ENCODE measurements at regions not wholly inside any gene's neighbourhood (a gene's known extent, or its start where the extent isn't known, plus 50 kb on each side); places are given as distances from the start of the nearest gene placed in this dataset.

DNA sequence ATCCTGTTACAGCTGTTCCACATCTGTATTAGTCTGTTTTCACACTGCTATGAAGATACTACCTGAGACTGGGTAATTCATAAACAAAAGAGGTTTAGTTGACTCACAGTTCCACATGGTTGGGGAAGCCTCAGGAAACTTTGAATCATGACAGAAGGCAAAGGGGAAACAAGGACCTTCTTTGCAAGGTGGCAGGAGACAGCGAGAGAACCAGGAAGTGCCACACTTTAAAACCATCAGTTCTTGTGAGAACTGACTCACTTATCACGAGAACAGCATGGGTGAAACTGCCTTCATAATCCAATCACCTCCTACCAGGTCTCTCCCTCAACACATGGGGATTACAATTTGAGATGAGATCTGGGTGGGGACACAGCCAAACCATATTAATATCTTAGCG is 110.3 kb upstream of the TRABD2B start:
- no peaks in the 10 kb centered on the region for H3K36me3 ChIP-seq (ENCODE audit: control insufficient read depth, insufficient read depth, low read length)
- H3K9me3 ChIP-seq (ENCODE audit: control insufficient read depth, insufficient read depth, low read length): no peaks in the 10 kb centered on the region
- no peak overlapping the region for H3K27ac ChIP-seq (ENCODE audit: low read depth, low read length)
- H3K27me3 ChIP-seq (ENCODE audit: control insufficient read depth, insufficient read depth, low read length): no peaks in the 10 kb centered on the region
- no peak overlapping the region for H3K9ac ChIP-seq (ENCODE audit: low read depth, low read length)
- peaks cover 12% of the 10 kb centered on the region for H3K4me1 ChIP-seq (ENCODE audit: control insufficient read depth, insufficient read depth, low read length)
- no peak overlapping the region for H3K4me3 ChIP-seq (ENCODE audit: low read depth, low read length)

DNA sequence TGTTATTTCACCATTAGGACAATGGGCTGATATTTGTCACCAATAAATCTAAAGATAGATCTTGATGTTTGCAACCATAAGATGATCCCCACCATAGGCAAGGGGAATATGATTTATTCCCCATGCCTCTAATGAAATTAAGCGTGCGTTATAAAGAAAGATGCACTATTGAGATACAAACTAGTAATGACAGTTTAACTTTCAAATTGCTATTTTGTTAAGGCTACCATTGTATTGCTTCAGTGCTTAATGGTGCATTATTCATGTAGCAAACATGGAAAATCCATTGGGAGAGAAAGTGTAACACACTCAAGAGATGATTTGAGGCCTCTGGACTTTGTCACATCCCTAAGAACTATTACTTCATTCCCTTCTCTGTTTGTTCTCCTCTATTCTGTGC is 108.9 kb upstream of the TRABD2B start:
- Histone ChIP-seq H3K9ac (ENCODE audit: low read depth, low read length) (no peak overlapping the region), H3K27me3 (ENCODE audit: control insufficient read depth, insufficient read depth, low read length) (no peaks in the 10 kb centered on the region), H3K4me3 (ENCODE audit: low read depth, low read length) (no peak overlapping the region)

DNA sequence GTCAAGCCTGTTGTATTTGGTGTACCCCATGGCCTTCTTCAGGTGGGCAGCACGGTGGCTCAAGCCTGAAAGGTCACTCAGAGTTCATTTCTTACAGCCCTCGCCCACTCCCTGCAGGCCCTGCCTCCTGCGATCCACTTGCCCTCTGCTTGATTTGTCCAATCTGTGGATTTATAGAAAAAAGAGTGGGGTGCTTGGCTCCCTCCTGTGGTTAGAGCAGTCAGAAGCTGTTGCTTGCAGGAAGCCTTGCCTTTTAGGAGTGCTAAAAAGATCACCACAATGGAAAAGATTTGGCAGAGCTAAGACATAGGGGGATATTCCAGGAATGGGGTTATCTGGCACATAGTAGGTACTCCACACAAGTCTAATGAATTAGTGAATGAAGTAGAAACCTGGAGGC is 108.0 kb upstream of the TRABD2B start:
- no peaks in the 10 kb centered on the region for H3K27me3 ChIP-seq (ENCODE audit: control insufficient read depth, insufficient read depth, low read length)
- H3K9me3 ChIP-seq (ENCODE audit: control insufficient read depth, insufficient read depth, low read length): no peaks in the 10 kb centered on the region
- H3K4me1 ChIP-seq (ENCODE audit: control insufficient read depth, insufficient read depth, low read length): peaks cover 7% of the 10 kb centered on the region
- H3K36me3 ChIP-seq (ENCODE audit: control insufficient read depth, insufficient read depth, low read length): no peaks in the 10 kb centered on the region
- no peak overlapping the region for H3K27ac ChIP-seq (ENCODE audit: low read depth, low read length)
- no peak overlapping the region for H3K9ac ChIP-seq (ENCODE audit: low read depth, low read length)
- H3K4me3 ChIP-seq (ENCODE audit: low read depth, low read length): no peak overlapping the region

More for the DNA sequence above, 108.9 kb upstream of the TRABD2B start:
- Histone ChIP-seq H3K9me3 (ENCODE audit: control insufficient read depth, insufficient read depth, low read length) (no peaks in the 10 kb centered on the region), H3K4me1 (ENCODE audit: control insufficient read depth, insufficient read depth, low read length) (peaks cover 12% of the 10 kb centered on the region), H3K36me3 (ENCODE audit: control insufficient read depth, insufficient read depth, low read length) (no peaks in the 10 kb centered on the region), H3K27ac (ENCODE audit: low read depth, low read length) (no peak overlapping the region)

DNA sequence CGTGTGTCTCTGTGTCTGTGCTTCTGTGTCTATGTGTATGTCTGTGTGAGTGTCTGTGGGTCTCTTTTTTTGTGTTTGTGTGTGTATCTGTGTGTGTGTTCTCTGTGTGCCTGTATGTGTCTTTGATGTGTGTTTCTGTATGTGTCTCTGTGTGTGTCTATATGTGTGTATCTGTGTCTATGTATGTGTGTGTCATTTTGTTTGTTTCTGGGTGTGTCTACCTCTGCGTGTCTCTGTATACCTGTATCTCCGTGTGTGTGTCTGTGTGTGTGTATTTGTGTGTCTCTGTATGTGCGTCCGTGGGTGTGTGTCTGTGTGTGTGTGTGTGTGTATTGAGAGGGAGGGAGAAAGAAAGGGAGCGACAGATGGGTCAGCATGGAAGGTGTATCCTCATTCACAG is 106.3 kb upstream of the TRABD2B start:
- H3K4me1 ChIP-seq (ENCODE audit: control insufficient read depth, insufficient read depth, low read length): no peaks in the 10 kb centered on the region
- no peaks in the 10 kb centered on the region for H3K27me3 ChIP-seq (ENCODE audit: control insufficient read depth, insufficient read depth, low read length)
- no peaks in the 10 kb centered on the region for H3K36me3 ChIP-seq (ENCODE audit: control insufficient read depth, insufficient read depth, low read length)
- H3K9me3 ChIP-seq (ENCODE audit: control insufficient read depth, insufficient read depth, low read length): no peaks in the 10 kb centered on the region
- H3K4me3 ChIP-seq (ENCODE audit: low read depth, low read length): no peak overlapping the region
- no peak overlapping the region for H3K9ac ChIP-seq (ENCODE audit: low read depth, low read length)
- H3K27ac ChIP-seq (ENCODE audit: low read depth, low read length): no peak overlapping the region

DNA sequence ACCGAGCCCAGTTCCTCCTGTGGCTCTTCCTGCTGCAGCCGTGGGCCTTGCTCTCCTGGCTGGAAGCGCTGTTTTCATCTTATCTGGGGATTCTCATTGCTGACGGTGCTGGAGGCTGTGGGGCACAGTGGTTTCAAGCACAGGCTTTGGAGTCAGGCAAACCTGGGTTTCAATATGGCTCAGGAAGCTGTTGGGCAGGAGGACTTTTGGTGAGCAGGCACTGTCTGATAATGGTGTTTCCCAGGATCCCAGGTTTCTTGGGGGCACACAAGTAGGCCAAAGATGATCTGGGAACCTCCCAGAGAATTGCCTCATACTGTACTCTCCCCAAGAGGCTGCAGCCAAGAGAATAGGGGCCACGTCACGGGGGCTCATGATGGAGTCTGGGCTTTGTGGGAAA is 105.6 kb upstream of the TRABD2B start:
- Histone ChIP-seq H3K4me3 (ENCODE audit: low read depth, low read length) (no peak overlapping the region), H3K27ac (ENCODE audit: low read depth, low read length) (no peak overlapping the region), H3K9me3 (ENCODE audit: control insufficient read depth, insufficient read depth, low read length) (no peaks in the 10 kb centered on the region), H3K27me3 (ENCODE audit: control insufficient read depth, insufficient read depth, low read length) (no peaks in the 10 kb centered on the region), H3K9ac (ENCODE audit: low read depth, low read length) (no peak overlapping the region), H3K4me1 (ENCODE audit: control insufficient read depth, insufficient read depth, low read length) (no peaks in the 10 kb centered on the region), H3K36me3 (ENCODE audit: control insufficient read depth, insufficient read depth, low read length) (no peaks in the 10 kb centered on the region)

DNA sequence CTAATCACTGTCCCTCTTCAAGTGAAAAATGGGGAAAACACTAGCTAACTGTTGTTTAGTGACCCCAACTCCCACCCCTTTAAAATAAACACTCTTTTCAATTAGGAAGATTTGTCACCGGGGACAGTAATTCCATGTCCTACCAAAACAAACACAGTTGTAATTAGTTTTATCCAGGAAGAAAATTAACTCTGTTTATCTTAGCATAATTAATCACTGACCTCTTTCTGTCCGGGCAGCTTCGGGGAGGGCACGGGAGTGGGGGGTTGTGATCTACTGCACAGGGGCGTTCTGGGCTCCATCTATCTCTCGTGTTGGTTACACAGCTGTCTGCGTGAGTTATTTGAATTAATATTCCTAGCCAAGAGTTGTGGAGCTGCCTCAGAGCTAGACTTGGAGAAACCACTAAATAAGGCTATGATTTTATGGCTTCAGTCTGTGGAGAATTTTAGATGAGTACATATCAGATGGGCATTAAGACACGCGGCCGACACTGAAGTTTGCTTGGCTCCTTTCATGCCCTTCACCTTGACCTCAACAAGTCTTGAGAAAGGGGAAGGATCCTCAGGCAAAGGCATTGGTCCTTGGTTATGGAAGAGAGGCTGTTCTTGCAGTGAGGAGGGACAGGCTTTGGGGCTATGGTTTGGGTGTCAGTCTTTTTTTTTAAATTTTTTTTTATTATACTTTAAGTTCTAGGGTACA is 102.0 kb upstream of the TRABD2B start:
- no peaks in the 10 kb centered on the region for H3K9me3 ChIP-seq (ENCODE audit: control insufficient read depth, insufficient read depth, low read length)

GRCh38 chr1:48093696-48094528 is 96.7 kb upstream of the TRABD2B start:
- no peak overlapping the region for H3K27ac ChIP-seq (ENCODE audit: low read depth, low read length)
- no peaks in the 10 kb centered on the region for H3K4me1 ChIP-seq (ENCODE audit: control insufficient read depth, insufficient read depth, low read length)
- H3K4me3 ChIP-seq (ENCODE audit: low read depth, low read length): peak overlapping the region; percentile 4; the same call in 1 of the 2 replicates
- no peaks in the 10 kb centered on the region for H3K36me3 ChIP-seq (ENCODE audit: control insufficient read depth, insufficient read depth, low read length)
- H3K9me3 ChIP-seq (ENCODE audit: control insufficient read depth, insufficient read depth, low read length): no peaks in the 10 kb centered on the region
- H3K9ac ChIP-seq (ENCODE audit: low read depth, low read length): no peak overlapping the region
- H3K27me3 ChIP-seq (ENCODE audit: control insufficient read depth, insufficient read depth, low read length): peaks cover 6% of the 10 kb centered on the region

More for the DNA sequence above, 102.0 kb upstream of the TRABD2B start:
- Histone ChIP-seq H3K27me3 (ENCODE audit: control insufficient read depth, insufficient read depth, low read length) (0 out of 2 replicates have a peak, but pooled peaks cover under 1% of the 10 kb centered on the region), H3K36me3 (ENCODE audit: control insufficient read depth, insufficient read depth, low read length) (no peaks in the 10 kb centered on the region), H3K9ac (ENCODE audit: low read depth, low read length) (no peak overlapping the region), H3K4me3 (ENCODE audit: low read depth, low read length) (no peak overlapping the region), H3K4me1 (ENCODE audit: control insufficient read depth, insufficient read depth, low read length) (no peaks in the 10 kb centered on the region), H3K27ac (ENCODE audit: low read depth, low read length) (no peak overlapping the region)

- Histone ChIP-seq H3K9ac (ENCODE audit: low read depth, low read length) (no peak overlapping the region), H3K9me3 (ENCODE audit: control insufficient read depth, insufficient read depth, low read length) (no peaks in the 10 kb centered on the region), H3K27me3 (ENCODE audit: control insufficient read depth, insufficient read depth, low read length) (peaks cover 6% of the 10 kb centered on the region), H3K27ac (ENCODE audit: low read depth, low read length) (no peak overlapping the region), H3K4me3 (ENCODE audit: low read depth, low read length) (no peak overlapping the region), H3K36me3 (ENCODE audit: control insufficient read depth, insufficient read depth, low read length) (no peaks in the 10 kb centered on the region), H3K4me1 (ENCODE audit: control insufficient read depth, insufficient read depth, low read length) (no peaks in the 10 kb centered on the region)
Measured at GRCh38 chr1:48093147-48093546, 96.0 kb upstream of the TRABD2B start.

DNA sequence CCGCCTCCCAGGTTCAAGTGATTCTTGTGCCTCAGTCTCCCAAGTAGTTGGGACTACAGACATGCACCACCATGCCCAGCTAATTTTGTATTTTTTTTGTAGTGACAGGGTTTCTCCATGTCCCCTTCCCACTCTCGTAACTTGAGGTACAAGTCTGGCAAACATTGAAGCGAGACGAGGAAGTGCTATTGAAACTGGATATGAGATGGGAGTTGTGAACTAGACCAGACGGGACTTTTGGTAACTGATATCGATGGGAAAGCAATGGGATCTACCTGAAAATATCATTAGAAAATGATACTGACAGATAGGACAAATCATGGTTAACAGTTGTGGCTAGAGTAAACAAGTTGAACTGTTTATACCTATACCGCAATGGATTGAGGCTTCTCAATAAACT is 95.2 kb upstream of the TRABD2B start:
- H3K4me1 ChIP-seq (ENCODE audit: control insufficient read depth, insufficient read depth, low read length): no peaks in the 10 kb centered on the region

DNA sequence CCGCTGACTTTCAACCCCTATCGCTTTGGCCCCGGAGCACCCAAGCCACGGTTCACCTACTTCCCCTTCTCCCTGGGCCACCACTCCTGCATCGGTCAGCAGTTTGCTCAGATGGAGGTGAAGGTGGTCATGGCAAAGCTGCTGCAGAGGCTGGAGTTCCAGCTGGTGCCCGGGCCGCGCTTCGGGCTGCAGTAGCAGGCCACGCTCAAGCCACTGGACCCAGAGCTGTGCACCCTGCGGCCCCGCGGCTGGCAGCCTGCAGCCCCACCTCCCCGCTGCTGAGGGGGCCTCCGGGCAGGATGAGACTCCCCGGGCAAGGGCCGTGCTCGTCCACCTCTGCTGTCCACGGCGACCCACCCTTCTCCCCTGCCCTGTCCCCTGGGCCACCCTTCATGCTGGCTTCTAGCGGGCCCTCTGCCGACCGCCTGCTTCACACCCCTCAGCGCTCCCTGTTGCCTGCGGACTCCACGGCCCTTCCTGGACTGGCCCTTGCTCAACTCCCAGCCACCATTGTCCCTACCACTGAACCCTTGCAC is 92.2 kb upstream of the TRABD2B start:
- peaks cover 6% of the 10 kb centered on the region for H3K27me3 ChIP-seq (ENCODE audit: control insufficient read depth, insufficient read depth, low read length)
- H3K4me1 ChIP-seq (ENCODE audit: control insufficient read depth, insufficient read depth, low read length): no peaks in the 10 kb centered on the region
- no peaks in the 10 kb centered on the region for H3K9me3 ChIP-seq (ENCODE audit: control insufficient read depth, insufficient read depth, low read length)
- H3K9ac ChIP-seq (ENCODE audit: low read depth, low read length): no peak overlapping the region
- no peak overlapping the region for H3K4me3 ChIP-seq (ENCODE audit: low read depth, low read length)
- H3K36me3 ChIP-seq (ENCODE audit: control insufficient read depth, insufficient read depth, low read length): no peaks in the 10 kb centered on the region
- H3K27ac ChIP-seq (ENCODE audit: low read depth, low read length): no peak overlapping the region

More for the DNA sequence above, 95.2 kb upstream of the TRABD2B start:
- Histone ChIP-seq H3K36me3 (ENCODE audit: control insufficient read depth, insufficient read depth, low read length) (no peaks in the 10 kb centered on the region), H3K9me3 (ENCODE audit: control insufficient read depth, insufficient read depth, low read length) (no peaks in the 10 kb centered on the region), H3K27me3 (ENCODE audit: control insufficient read depth, insufficient read depth, low read length) (peaks cover 6% of the 10 kb centered on the region), H3K4me3 (ENCODE audit: low read depth, low read length) (no peak overlapping the region), H3K27ac (ENCODE audit: low read depth, low read length) (no peak overlapping the region), H3K9ac (ENCODE audit: low read depth, low read length) (no peak overlapping the region)

GRCh38 chr1:48084826-48085225 is 87.6 kb upstream of the TRABD2B start:
- Histone ChIP-seq H3K9me3 (ENCODE audit: control insufficient read depth, insufficient read depth, low read length) (no peaks in the 10 kb centered on the region), H3K9ac (ENCODE audit: low read depth, low read length) (no peak overlapping the region), H3K36me3 (ENCODE audit: control insufficient read depth, insufficient read depth, low read length) (no peaks in the 10 kb centered on the region), H3K27ac (ENCODE audit: low read depth, low read length) (no peak overlapping the region), H3K4me3 (ENCODE audit: low read depth, low read length) (no peak overlapping the region), H3K27me3 (ENCODE audit: control insufficient read depth, insufficient read depth, low read length) (no peaks in the 10 kb centered on the region), H3K4me1 (ENCODE audit: control insufficient read depth, insufficient read depth, low read length) (no peaks in the 10 kb centered on the region)
